DND-41 (cell line): ENCODE measurements at regions not wholly inside any gene's neighbourhood (a gene's known extent, or its start where the extent isn't known, plus 50 kb on each side); places are given as distances from the start of the nearest gene placed in this dataset.

Experiments used
- ATAC-seq: fragments of 200-7000 bp; cut with Tn5 transposase; 3 replicates; pipeline ENCODE4 v1.9.1; 2021; ENCODE audit warnings: low read depth; ENCODE audit not compliant: insufficient read depth
- DNase-seq: peaks from one replicate; pipeline ENCODE4 v3.0.0-alpha.2; 2020
- H2AFZ ChIP-seq: 2 replicates; pipeline ENCODE4 v1.6.0; 2012; ENCODE audit warnings: low read depth, low read length
- H3K27ac ChIP-seq: 2 replicates; pipeline ENCODE4 v1.5.1; 2012; ENCODE audit warnings: low read length, inconsistent platforms
- H3K27me3 ChIP-seq: fragments of 200-600 bp; sonication (generic); 2 replicates; pipeline ENCODE4 v1.6.0; 2012; ENCODE audit warnings: low read length, mild to moderate bottlenecking, inconsistent platforms; ENCODE audit not compliant: insufficient read depth, poor library complexity
- H3K36me3 ChIP-seq: 2 replicates; pipeline ENCODE4 v1.5.1; 2012; ENCODE audit warnings: low read length, inconsistent platforms; ENCODE audit not compliant: insufficient read depth
- H3K4me1 ChIP-seq: 2 replicates; pipeline ENCODE4 v1.5.1; 2012; ENCODE audit warnings: mild to moderate bottlenecking, low read length; ENCODE audit not compliant: insufficient read depth
- H3K4me2 ChIP-seq: 2 replicates; pipeline ENCODE4 v1.6.0; 2012; ENCODE audit warnings: mild to moderate bottlenecking, moderate library complexity, low read length, inconsistent platforms; ENCODE audit not compliant: insufficient read depth
- H3K4me3 ChIP-seq, 2 experiments: fragments of 200-600 bp in 1 of 2; shearing (Covaris generic) in 1 of 2; 2 replicates each; pipeline ENCODE4 v1.5.1; 2012 to 2016; ENCODE audit warnings: inconsistent platforms in 2 of 2, low read length in 2 of 2, mild to moderate bottlenecking in 2 of 2, low read depth in 1 of 2, moderate library complexity in 1 of 2
- H3K79me2 ChIP-seq: 2 replicates; pipeline ENCODE4 v1.6.0; 2012; ENCODE audit warnings: low read length, inconsistent platforms; ENCODE audit not compliant: insufficient read depth
- H3K9ac ChIP-seq: 2 replicates; pipeline ENCODE4 v1.6.0; 2012; ENCODE audit warnings: low read depth, mild to moderate bottlenecking, inconsistent platforms, low read length, moderate library complexity
- H3K9me3 ChIP-seq: 2 replicates; pipeline ENCODE4 v1.5.1; 2012; ENCODE audit warnings: low read length, moderate library complexity, mild to moderate bottlenecking, inconsistent platforms; ENCODE audit not compliant: insufficient read depth, severe bottlenecking
- H4K20me1 ChIP-seq: 2 replicates; pipeline ENCODE4 v1.6.0; 2012; ENCODE audit warnings: low read length; ENCODE audit not compliant: insufficient read depth
- CTCF ChIP-seq: IDR thresholded peaks from 2 replicates; pipeline ENCODE4 v1.5.1; 2012; ENCODE audit warnings: borderline replicate concordance, low read length, moderate library complexity, mild to moderate bottlenecking; ENCODE audit not compliant: poor library complexity, severe bottlenecking; ENCODE audit errors: extremely low read depth
- EZH2 ChIP-seq: IDR thresholded peaks from 3 replicates; pipeline ENCODE4 v1.6.1; 2012; ENCODE audit warnings: borderline replicate concordance, low read depth, mild to moderate bottlenecking, moderate library complexity, low read length, inconsistent platforms; ENCODE audit not compliant: severe bottlenecking

- no peak overlapping the region for H3K27ac ChIP-seq
- no peak overlapping the region for H2AFZ ChIP-seq
- no peak overlapping the region for H3K4me2 ChIP-seq
- H3K36me3 ChIP-seq: no peaks in the 10 kb centered on the region
- no peak for DNase-seq
- no peaks in the 10 kb centered on the region for H3K27me3 ChIP-seq
- no peaks in the 10 kb centered on the region for H4K20me1 ChIP-seq
- no peaks in the 10 kb centered on the region for H3K79me2 ChIP-seq
- H3K4me1 ChIP-seq: no peaks in the 10 kb centered on the region
- H3K9ac ChIP-seq: no peak overlapping the region
- H3K9me3 ChIP-seq: no peaks in the 10 kb centered on the region
- no peak overlapping the region for H3K4me3 ChIP-seq
- no peak for TF ChIP-seq CTCF
- no peak for TF ChIP-seq EZH2
- ATAC-seq: no peak
These were observed 272.8 kb downstream of the NNT start for GRCh38 chr5:43875741-43876140.

- no peak for TF ChIP-seq EZH2
- TF ChIP-seq CTCF: no peak
- H3K9ac ChIP-seq: no peak overlapping the region
- H2AFZ ChIP-seq: no peak overlapping the region
- H3K4me3 ChIP-seq: no peak overlapping the region
- ATAC-seq (no peak), DNase-seq (no peak)
- H3K27me3 ChIP-seq: no peaks in the 10 kb centered on the region
- no peaks in the 10 kb centered on the region for H3K9me3 ChIP-seq
- no peak overlapping the region for H3K4me2 ChIP-seq
- H3K4me1 ChIP-seq: no peaks in the 10 kb centered on the region
- no peaks in the 10 kb centered on the region for H3K79me2 ChIP-seq
- no peaks in the 10 kb centered on the region for H4K20me1 ChIP-seq
- H3K36me3 ChIP-seq: no peaks in the 10 kb centered on the region
- no peak overlapping the region for H3K27ac ChIP-seq
These were observed 271.8 kb downstream of the NNT start for GRCh38 chr5:43874772-43875171.

- no peak for ATAC-seq
- H3K9me3 ChIP-seq: no peaks in the 10 kb centered on the region
These were observed 270.8 kb downstream of the NNT start for GRCh38 chr5:43873791-43874190.

More at GRCh38 chr5:43873791-43874190, 270.8 kb downstream of the NNT start:
- no peak overlapping the region for H3K4me2 ChIP-seq
- no peak overlapping the region for H3K27ac ChIP-seq
- H3K9ac ChIP-seq: no peak overlapping the region
- H4K20me1 ChIP-seq: no peaks in the 10 kb centered on the region
- TF ChIP-seq EZH2: no peak
- no peak for TF ChIP-seq CTCF
- H3K36me3 ChIP-seq: no peaks in the 10 kb centered on the region
- no peaks in the 10 kb centered on the region for H3K79me2 ChIP-seq
- no peak overlapping the region for H2AFZ ChIP-seq
- H3K4me1 ChIP-seq: no peaks in the 10 kb centered on the region
- no peak for DNase-seq
- H3K27me3 ChIP-seq: no peaks in the 10 kb centered on the region
- no peak overlapping the region for H3K4me3 ChIP-seq
